ENCODE measurements at regions not wholly inside any gene's neighbourhood (a gene's known extent, or its start where the extent isn't known, plus 50 kb on each side); places are given as distances from the start of the nearest gene placed in this dataset.
"Not testable (repeated sequence)": the region's sequence is repeated elsewhere in the genome, so short reads cannot be mapped to it uniquely, and the experiment has no call there.

DNA sequence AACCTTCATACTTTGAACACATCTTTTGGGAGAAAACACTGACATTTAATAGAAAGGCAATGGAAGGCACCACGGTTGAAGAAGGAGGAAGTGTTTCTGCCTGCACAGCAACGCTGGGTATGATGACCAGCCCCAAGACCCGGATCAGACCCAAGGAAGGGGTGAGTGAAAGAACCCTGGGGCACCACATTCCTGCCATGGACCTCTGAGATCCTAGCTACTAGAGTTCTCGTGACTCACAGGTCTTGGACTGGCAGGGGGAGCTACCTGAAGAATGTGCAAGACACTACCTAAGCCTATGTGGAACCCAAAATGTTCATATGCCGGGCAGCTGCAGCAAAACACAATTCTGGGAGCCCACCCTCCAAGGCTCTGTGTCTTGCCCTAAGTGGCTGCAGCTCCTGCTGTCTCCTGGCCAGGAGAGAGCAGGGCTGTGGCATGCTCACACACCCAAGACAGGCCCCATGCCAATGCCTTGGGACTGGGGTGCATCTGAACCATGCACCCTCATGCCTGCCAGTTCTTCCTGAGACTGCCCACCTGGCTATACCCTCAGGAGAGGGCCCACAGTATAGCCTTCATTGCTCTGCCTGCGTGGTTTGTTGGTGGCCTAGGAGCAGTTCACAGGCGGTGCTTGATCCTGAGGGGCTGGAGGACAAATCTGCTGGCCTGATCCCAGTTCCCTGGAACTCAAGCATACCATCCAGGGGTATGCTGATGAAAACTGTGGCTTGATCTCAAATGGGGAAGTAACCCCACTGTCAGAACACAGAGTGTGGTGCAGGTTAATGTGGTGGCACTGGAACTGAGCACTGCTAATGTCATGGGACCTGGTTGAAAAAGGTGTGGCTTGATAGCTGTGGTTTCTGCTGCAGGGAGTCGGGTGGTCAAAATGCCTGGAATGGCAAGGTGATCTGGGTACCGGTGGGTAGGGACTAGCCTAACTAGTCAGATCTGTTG is 353.3 kb upstream of the ARHGEF26 start:
- DNase-seq, result no peak

DNA sequence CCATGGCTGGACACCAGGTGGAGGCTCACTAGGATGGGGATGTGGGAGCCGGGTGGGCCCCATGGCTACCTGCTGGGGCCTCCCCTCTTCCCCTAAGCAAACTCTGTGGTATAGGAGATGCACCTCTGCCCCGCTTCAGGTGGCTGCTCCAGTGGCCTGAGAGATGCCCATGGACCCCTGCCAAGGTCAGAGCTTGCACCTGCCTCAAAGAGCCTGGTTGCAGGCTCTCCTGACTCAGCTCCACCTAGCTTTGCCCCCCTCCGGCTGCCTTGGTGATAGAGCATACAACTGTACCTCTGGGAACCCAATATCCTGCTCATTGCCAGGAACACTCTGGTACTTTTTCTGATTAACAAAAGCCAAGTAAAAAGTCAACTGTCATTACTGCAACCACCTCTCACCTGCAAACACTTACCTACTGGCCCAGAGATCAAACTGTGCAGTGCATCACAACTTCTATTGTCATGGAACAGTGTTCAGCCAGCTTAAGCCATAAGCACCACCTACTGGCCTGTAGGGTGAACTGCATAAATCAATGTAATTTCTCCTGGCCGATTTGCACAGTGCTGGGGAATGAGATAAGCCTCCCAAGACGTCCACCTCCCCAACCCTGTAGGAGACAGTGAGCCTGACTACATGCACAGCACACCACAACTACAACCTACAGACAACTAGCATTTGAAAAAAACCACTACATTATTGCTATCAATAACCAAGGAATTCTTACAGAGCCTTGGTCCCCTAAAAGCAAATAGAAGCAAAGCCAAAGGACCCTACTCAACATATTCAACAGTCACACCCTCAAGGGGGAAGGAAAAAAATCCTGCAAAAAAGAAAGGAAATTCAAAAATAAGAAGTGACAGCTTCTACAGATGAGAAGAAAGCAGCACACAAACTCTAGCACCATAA is 352.4 kb upstream of the ARHGEF26 start:
- DNase-seq, result peak; percentile 29

DNA sequence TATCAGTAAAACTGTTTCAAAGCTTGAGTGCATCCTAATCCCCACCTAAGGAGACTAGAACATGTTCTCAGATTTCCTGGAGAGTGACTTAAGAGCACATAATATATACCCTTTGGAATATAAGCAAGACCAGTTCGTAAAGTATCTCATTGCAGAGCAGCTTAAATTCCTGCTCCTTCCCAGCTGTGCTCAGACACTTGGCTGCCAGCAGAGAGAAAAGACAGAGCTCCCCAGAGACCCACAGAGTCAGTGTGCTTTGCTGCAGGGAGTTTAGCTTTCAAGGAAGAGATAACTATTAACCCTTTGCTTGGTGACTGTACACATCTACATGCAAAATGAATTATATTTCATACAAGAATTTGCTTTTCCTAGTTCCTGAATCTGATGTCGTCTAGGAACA is 338.1 kb upstream of the ARHGEF26 start:
- DNase-seq, result peak; percentile 77

DNA sequence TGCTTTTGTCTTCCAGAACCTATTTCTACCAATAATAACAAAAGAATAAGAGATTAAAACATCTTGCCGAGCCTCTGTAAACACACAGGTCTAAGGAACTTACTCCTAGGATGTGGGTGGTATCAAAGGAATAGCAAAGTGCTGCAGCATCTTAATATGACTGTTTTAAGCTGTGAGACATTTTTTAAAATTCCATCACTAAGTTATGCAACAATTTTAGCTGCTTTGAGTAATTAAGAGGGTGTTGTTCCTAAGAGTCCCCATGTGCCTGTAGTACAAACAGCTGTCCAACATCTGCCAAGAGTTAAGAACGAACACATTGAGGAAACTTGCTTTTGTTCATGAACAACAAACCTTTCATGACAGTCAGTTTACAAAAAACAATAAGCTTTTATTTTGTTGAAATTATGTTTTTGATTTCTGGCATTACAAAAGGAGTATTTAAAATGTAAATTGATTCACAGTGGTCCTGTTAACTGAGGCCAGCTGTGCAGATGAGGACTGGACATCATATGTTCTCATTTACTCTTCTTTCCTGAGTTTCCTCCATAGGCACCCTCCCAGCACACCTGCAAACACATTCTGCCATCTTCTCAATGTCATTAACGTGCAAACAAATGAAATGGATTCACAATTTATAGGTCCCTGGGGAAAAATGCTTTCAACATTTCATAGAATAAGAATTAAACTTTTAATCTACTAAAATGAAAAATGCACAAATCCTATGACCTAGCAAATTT is 337.3 kb upstream of the ARHGEF26 start:
- DNase-seq, result peak; percentile 39

DNA sequence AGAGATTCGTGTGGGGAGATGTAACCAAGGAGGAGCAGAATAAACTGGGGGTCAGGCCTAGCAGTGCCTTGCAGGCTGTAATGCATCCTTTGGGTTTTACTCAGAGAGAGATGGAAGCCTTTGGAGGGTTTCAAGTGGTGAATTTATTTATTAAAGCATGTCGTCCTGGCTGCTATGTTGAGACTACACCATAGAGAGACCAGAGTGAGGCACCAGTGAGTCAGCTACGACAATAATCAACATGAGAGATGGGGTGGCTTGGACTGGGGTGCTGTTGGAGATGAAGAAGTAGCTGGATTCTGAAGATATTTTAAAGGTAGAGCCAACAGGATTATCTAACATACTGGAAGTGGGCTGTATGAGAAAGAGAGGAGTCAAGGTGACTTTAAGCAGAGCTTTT is 335.3 kb upstream of the ARHGEF26 start:
- no peak for DNase-seq

DNA sequence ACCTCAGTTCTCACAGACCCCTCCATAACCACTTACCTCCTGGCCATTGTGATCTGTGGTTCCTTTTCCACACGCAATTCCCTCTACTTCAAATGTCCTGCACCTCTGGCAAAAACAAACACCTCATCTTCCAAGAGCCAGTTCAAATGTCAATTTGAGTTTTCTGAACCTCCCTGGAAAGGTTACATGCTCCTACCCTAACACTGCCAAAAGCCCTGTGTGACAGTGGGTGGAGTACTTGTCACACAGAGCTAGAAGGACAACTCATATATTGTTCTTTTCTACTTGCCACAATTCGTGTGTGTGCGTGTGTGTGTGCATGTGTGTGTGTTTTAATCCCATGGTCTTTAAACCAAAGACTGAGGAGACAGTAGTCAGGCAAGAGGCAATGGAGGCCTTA is 331.8 kb upstream of the ARHGEF26 start:
- no peak for DNase-seq

DNA sequence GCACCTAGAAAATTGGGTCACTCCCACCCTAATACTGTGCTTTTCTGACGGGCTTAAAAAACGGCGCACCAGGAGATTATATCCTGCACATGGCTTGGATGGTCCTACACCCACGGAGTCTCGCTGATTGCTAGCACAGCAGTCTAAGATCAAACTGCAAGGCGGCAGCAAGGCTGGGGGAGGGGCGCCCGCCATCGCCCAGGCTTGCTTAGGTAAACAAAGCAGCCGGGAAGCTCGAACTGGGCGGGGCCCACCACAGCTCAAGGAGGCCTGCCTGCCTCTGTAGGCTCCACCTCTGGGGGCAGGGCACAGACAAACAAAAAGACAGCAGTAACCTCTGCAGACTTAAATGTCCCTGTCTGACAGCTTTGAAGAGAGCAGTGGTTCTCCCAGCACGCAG is 324.1 kb upstream of the ARHGEF26 start:
- DNase-seq, result not testable (repeated sequence)

DNA sequence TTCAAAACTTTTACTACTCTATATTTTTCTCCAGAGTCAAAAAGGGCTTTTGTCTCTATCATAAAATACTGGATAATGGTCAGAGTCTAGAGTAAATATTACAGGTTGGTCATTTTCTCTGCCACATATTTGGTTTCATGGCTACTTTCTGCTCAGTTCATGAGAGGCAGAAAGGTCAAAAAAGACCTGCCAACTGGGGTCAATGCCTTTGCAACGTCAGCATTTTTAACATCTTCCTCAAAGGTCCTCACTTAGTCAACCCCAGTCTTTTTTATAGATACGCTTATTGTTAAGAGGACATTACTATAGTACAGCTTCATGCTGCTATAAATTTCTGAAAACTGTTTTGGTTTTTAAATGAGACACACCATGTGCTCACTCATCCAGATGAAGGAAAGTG is 312.1 kb upstream of the ARHGEF26 start:
- no peak for DNase-seq

DNA sequence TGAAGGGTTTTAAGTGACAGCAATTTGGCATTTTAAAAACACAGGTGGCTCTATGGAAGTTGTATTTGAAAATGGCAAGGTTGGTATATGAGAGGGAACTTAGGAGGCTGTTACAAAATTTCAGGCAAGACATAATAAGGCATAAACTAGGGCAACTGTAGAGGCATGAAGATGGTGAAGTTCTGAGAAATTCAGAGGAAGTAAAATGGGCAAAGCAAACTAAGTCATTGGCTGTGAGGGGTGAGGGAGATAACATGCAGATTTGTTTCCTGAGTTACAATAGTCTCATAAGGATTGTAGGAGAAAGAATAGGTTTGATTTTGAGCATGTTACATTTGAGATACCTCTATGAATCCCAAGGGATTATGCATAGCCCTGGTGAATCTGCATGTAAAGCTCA is 302.9 kb upstream of the ARHGEF26 start:
- no peak for DNase-seq

DNA sequence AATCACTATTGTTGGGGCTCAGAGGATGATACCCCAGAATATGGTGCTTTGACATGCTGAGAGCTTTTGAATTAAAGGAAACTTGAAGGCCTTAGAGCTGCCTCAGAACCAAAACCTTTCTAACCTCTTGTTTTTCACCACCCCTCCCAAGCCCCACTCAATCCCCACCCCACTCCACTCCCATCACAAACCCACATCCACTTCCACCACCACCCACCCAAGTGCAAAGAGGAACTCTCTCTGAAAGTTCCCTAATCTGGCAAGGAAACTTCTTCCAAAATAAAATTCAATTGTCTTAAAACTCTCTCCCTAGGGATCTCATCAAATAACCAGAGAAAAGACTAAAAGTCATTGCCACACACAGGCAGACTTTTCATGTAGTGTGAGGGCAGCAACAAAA is 301.2 kb upstream of the ARHGEF26 start:
- DNase-seq, result no peak

DNA sequence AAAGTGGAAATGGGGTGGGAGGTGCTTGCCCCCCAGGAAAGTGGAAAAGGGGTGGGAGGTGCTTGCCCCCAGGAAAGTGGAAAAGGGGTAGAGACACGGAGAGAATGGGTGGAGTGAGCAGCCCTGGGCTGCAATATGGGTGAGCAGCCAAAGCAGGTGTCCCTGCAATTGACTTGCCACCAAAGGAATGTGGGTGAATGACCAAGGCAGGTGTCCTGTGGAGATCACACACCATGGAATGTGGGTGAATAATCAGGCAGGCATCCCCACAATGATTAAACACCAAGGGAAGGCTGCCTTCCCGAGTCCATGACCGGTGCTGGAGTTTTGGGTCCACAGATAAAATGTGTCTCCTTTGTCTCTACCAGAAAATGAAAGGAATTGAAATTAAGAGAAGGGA is 292.8 kb upstream of the ARHGEF26 start:
- not testable (repeated sequence) for DNase-seq

DNA sequence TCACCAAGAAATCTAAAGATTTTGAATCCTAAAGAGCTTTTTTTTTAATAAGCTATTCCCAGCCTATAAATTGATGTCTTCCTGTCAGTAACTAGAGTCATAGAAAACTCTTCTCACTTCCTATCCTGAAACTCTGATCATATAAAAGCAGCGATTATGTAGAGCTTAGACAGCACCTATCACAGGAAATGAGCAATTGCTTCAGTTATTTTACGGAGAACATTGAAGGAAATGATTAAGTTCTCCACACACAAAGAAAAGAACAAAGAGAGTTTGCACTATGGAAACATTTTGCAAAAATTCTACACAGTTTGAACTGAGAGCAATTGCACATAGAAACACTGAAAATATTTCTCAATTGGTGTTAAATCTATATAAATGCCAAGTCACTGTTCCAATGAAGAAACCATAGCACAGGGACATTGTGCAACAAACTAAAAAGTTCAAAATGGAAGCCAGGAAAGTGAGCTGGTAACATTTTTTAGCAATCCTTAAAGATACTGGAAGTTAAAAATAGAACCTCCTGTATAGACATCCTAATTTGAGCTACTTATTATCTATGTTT is 291.5 kb upstream of the ARHGEF26 start:
- no peak for DNase-seq

DNA sequence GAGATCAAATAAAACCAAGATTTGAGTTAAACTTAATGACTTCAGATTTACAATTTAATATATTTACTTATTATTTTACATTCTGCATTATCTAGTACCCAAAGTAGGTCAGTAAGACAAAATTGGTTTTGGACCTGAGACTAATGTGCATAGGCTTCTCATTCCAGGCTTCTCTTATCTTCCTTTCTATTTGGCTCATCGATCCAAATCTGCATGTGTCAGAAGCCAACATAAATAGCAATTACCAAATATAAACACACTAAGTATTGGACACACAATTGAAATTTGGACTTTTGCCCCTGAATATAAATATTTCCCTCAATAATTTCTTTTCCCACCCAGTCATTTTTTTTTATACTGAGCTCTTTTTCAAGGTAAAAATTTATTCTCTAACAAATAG is 290.6 kb upstream of the ARHGEF26 start:
- DNase-seq, result no peak

DNA sequence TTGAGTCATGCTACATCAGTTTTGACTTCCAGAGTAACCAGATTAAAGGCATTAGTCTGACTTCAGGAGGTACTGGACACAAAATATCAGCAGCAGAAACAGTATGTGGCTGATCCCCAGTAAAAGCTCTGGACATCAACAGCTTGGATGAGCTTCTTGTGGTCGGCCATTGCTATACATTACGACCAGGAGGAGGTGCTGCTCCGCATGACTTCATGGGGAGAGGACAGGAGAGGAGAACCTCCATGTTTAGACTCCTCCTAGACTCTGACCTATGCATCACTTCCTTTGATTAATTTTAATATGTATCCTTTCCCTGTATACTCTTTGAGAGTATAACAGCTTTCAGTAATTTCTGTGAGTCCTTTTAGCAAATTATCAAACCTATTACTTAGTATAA is 285.6 kb upstream of the ARHGEF26 start:
- no peak for DNase-seq

DNA sequence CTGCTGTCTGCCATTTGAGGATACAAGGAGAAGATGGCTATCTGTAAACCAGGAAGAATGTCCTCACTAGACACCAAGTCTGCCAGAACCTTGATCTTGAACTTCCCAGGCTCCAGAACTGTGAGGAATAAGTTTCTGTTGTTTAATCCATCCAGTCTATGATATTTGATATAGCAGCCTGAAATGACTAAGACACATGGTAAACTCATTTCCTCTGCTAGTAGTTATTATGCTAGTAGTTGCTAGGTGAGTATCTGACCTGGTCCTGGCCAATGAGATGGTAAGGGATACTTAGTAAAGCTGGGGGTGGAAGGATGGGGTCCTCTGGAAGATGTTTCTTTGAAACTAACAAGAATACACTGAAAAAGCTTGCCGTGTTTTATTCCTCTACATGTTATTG is 280.7 kb upstream of the ARHGEF26 start:
- DNase-seq, result no peak

DNA sequence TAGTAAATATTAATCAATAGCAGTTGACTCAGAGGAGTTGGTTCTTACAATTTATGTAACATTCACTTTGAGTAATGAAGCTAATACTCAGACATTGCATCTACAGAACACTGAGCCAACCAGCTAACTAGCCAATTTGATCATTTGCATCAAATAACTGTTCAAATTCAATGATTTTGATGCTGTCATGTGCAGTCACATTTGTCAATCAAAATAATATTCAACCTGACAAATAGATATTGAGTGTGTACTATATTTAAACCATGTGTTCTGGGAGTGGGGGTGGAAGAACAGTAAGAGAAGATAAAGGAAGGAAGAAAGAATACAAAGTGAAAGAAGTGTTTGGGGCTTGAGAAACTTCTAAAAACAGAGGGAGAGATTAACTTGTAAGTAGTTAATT is 277.2 kb upstream of the ARHGEF26 start:
- no peak for DNase-seq

DNA sequence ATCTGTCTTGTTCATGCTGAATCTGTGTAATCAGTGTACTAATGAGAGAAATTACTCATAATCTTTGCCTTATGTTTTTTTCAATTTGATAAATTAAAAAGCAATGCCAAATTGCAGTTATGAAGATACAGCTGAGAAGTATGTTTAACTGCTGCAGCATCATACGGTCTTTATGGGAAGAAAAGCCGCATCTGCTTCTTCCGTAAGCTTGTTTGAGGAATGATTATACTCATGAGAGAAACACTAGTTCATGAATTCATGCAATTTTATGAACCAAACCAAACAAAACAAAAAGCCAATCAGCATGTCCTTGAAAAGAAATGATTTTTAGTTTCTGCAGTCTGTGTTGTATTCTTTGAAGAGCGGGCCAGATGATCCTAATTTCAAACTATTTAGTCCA is 275.9 kb upstream of the ARHGEF26 start:
- no peak for DNase-seq

DNA sequence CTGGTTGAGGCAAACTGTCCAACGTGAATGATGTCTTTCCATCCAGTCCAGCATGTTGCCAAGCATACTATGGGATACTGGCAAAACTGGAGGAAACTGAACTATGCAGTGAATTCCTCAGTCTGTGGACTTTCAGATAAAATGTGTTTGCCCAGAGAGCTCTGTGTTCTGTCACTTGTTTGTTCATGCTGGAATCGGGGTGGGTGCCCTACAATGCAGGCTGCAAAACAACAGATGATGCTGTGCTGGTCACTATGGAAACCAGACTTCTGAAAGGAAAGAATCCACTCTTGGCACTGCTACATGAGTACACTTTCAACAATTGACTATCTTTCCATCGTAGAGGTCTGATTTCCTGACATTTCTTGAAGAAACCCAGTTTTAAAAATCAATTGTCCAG is 272.5 kb upstream of the ARHGEF26 start:
- peak; percentile 26 for DNase-seq

DNA sequence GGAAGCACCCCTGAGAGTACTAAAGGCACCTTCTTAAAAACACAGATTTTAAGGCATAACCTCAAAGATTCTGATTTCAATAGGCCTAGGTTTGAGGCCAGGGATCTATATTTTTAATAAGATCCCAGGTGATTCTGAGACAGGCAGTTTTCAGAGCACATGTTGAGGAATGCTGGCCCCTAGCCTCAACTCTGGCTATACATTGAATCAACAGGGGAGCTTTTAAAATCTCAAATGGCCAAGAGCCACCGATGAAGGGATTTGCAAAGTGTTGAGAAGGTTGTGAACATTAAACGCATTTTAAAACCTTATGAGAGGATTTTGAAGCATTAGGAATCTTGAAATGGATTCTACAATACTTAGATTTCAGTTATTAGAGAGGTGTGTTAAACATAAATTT is 268.8 kb upstream of the ARHGEF26 start:
- DNase-seq, result no peak

DNA sequence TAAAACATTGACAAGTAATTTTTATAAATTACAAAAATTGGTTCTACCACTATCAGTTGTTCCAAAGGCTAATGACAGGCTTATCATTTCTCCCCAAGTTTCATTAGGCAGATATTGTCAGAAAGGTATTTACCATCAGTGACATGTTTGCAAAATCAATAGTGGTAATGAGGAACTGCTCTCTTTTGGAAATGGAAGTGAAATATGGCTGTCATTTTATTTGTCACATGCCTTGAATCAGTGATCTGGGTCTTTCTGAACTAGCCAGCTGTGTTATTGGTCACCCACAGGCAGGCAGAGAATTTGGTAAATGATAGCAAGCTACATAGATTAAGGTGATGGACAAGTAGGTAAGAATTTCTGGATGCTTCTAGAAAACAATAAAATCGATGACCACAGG is 268.0 kb upstream of the ARHGEF26 start:
- no peak for DNase-seq

DNA sequence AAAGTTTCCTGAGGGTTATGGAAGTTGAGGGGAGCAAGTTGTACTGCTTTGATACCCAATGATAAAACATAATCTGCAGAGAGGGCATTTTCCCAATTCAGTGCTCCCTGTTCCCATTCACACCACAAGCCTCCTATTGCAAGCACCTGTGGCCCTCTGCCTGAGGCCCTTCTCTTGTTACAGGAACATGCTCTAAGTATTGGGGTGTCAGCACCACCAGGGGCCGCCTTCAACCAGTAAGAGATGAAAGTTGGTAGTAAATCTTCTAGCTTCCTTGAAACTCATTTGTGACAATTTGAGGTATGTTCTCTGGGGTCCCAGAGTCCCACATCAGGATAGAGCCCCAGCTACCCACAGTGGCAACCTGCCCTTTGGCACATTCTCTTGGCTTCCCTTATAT is 265.4 kb upstream of the ARHGEF26 start:
- no peak for DNase-seq

DNA sequence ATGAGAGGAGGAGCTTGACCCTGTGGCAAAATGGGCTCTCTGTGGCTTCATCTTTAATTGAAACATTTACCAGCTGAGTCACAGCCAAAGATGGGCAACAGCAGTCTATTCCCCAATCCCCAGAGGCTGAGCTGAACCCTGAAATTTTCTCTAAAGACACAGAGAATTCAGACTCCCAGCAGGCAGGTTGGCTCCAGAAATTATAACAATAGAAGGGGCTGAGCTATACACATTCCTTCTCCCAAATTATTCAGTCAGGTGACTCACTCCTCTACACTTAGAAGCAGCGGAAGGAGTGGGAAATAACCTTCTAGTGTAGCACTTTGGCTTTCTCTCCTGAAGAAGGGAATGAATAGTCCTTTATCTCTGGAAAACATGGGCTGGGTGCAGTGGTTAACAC is 264.3 kb upstream of the ARHGEF26 start:
- no peak for DNase-seq

DNA sequence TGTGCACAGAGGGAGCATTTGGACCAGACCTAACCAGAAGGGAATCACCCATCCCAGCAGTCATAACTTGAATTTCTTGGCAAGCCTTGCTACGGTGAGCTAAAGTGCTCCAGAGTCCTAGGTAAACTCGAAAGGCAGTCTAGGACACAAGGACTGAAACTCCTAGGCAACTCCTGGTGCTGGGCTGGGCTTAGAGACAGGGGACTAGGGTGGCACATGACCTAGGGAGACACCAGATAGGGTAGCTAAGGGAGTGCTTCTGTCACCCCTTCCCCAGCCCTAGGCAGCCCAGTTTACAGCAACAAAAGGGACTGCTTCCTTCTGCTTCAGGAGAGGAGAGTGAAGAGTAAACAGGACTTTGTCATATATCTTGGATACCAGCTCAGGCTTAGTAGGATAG is 256.4 kb upstream of the ARHGEF26 start:
- DNase-seq, result no peak

Measured in femur (tissue), 1 donor.